HFFc6 (cell line): ENCODE measurements at regions not wholly inside any gene's neighbourhood (a gene's known extent, or its start where the extent isn't known, plus 50 kb on each side); places are given as distances from the start of the nearest gene placed in this dataset.

Experiments
- DNase-seq: peaks from one replicate; pipeline ENCODE4 v3.0.0-alpha.2; 2018
- H3K27ac Mint-ChIP-seq: 2 replicates; pipeline ENCODE4 v1.8.0; 2020; ENCODE audit warnings: mild to moderate bottlenecking, mixed read lengths
- H3K27me3 Mint-ChIP-seq: 2 replicates; pipeline ENCODE4 v1.8.0; 2021; ENCODE audit warnings: mild to moderate bottlenecking, moderate library complexity, mixed read lengths; ENCODE audit not compliant: insufficient read depth
- H3K36me3 Mint-ChIP-seq: 2 replicates; pipeline ENCODE4 v1.8.0; 2021; ENCODE audit warnings: low read depth, mixed read lengths
- H3K4me1 Mint-ChIP-seq: 2 replicates; pipeline ENCODE4 v1.8.0; 2020; ENCODE audit warnings: low read depth, mixed read lengths
- H3K4me3 Mint-ChIP-seq: 2 replicates; pipeline ENCODE4 v1.8.0; 2020; ENCODE audit warnings: mild to moderate bottlenecking, moderate library complexity, mixed read lengths
- H3K9me3 Mint-ChIP-seq: 2 replicates; pipeline ENCODE4 v1.8.0; 2020; ENCODE audit warnings: mild to moderate bottlenecking, mixed read lengths
- CTCF ChIP-seq: fragments of 200-600 bp; sonication (generic); IDR thresholded peaks from 2 replicates; pipeline ENCODE4 v1.5.0; 2021; ENCODE audit warnings: antibody characterized with exemption, mild to moderate bottlenecking

- H3K27me3 Mint-ChIP-seq: no peaks in the 10 kb centered on the region; the same call in 1 of the 2 replicates
- no peak for DNase-seq
- no peaks in the 10 kb centered on the region for H3K36me3 Mint-ChIP-seq
- no peak overlapping the region for H3K27ac Mint-ChIP-seq
- H3K9me3 Mint-ChIP-seq: peaks cover 6% of the 10 kb centered on the region
- no peak overlapping the region for H3K4me3 Mint-ChIP-seq
- no peak for TF ChIP-seq CTCF
- H3K4me1 Mint-ChIP-seq: no peaks in the 10 kb centered on the region
These were observed 54.6 kb upstream of the PKIB start for GRCh38 chr6:122555561-122555960.

- Mint-ChIP-seq H3K9me3 (peaks cover 16% of the 10 kb centered on the region), H3K4me3 (no peak overlapping the region), H3K27ac (no peak overlapping the region), H3K27me3 (no peaks in the 10 kb centered on the region), H3K36me3 (no peaks in the 10 kb centered on the region), H3K4me1 (no peaks in the 10 kb centered on the region)
- TF ChIP-seq CTCF: no peak
- DNase-seq: no peak
These were observed 52.1 kb upstream of the PKIB start for GRCh38 chr6:122558080-122558479.
